ENCODE measurements at regions not wholly inside any gene's neighbourhood (a gene's known extent, or its start where the extent isn't known, plus 50 kb on each side); places are given as distances from the start of the nearest gene placed in this dataset.

DNA sequence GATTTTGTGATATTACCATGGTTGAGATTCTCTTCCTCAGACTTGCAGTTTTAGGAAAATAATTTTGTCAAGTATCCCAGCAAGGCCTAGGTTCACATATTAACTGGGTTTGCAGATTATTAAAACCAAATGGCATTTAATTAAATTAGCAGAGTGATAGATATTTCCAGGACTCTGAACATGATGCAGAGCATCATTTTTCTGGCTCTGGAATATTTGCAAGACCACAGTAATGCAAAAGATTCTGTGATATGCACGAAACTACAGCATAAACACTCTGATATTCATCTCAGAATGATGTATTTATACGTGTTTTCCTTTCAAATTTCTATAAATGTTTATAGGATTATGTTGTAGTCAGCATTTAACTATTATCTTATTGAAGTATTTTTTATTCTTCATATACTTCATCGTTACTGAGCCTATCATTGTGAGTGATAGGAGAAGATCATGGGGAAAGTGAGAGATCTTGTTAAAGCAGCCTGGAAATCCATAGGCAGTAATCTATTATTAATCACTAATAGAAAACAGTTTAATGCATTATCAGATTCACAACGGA is 1245.6 kb downstream of the OTOL1 start:
- H3K9me3 ChIP-seq (replicated peaks in 1 of 2; ENCODE audit: control insufficient read depth in 1 of 2, insufficient read depth in 1 of 2, low read length in 2 of 2), result peaks cover 0 to 9% of the 10 kb centered on the region in 2 donors
- no peaks in the 10 kb centered on the region for H3K36me3 ChIP-seq (replicated peaks in 1 of 2; ENCODE audit: control insufficient read depth in 1 of 2, insufficient read depth in 2 of 2, low read length in 2 of 2)
- Mint-ChIP-seq H3K36me3 (no peaks in the 10 kb centered on the region), H3K27ac (no peak overlapping the region), H3K4me3 (no peak overlapping the region), H3K9me3 (peaks cover 0 to 4% (median 2%) of the 10 kb centered on the region in 7 donors), H3K27me3 (ENCODE audit: low read depth in 3 of 3) (no peaks in the 10 kb centered on the region), H3K4me1 (no peaks in the 10 kb centered on the region)
- DNase-seq, result no peak
- H4K20me1 ChIP-seq (ENCODE audit: insufficient read depth, low read length), result no peaks in the 10 kb centered on the region
- TF ChIP-seq, protein P1, sequence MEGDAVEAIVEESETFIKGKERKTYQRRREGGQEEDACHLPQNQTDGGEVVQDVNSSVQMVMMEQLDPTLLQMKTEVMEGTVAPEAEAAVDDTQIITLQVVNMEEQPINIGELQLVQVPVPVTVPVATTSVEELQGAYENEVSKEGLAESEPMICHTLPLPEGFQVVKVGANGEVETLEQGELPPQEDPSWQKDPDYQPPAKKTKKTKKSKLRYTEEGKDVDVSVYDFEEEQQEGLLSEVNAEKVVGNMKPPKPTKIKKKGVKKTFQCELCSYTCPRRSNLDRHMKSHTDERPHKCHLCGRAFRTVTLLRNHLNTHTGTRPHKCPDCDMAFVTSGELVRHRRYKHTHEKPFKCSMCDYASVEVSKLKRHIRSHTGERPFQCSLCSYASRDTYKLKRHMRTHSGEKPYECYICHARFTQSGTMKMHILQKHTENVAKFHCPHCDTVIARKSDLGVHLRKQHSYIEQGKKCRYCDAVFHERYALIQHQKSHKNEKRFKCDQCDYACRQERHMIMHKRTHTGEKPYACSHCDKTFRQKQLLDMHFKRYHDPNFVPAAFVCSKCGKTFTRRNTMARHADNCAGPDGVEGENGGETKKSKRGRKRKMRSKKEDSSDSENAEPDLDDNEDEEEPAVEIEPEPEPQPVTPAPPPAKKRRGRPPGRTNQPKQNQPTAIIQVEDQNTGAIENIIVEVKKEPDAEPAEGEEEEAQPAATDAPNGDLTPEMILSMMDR (IDR thresholded peaks at IDR 0.05), result no peak
- H3K27ac ChIP-seq (ENCODE audit: low read depth in 1 of 2, low read length in 2 of 2), result no peak overlapping the region
- no peak overlapping the region for H2AFZ ChIP-seq (ENCODE audit: insufficient read depth, low read depth, low read length, poor library complexity, severe bottlenecking)
- intact Hi-C loops (cut with micrococcal nuclease), result no loop called here
- no peak overlapping the region for H3K4me3 ChIP-seq (replicated peaks in 1 of 3; ENCODE audit: low read depth in 2 of 3, low read length in 3 of 3)
- H3K79me2 ChIP-seq (ENCODE audit: insufficient read depth, low read length), result no peaks in the 10 kb centered on the region
- no peaks in the 10 kb centered on the region for H3K27me3 ChIP-seq (ENCODE audit: control insufficient read depth in 2 of 2, insufficient read depth in 2 of 2, low read length in 2 of 2)
- no peak overlapping the region for H3K9ac ChIP-seq (ENCODE audit: insufficient read depth, low read length, poor library complexity, severe bottlenecking)
- no peak overlapping the region for H3K4me2 ChIP-seq (replicated peaks; ENCODE audit: extremely low read depth, low read length, poor library complexity, severe bottlenecking)
- no CpG with 5 or more reads among the region's 4 CpGs for WGBS (ENCODE audit: insufficient coverage)
- no peaks in the 10 kb centered on the region for H3K4me1 ChIP-seq (ENCODE audit: control insufficient read depth in 1 of 2, insufficient read depth in 2 of 2, low read length in 2 of 2)

DNA sequence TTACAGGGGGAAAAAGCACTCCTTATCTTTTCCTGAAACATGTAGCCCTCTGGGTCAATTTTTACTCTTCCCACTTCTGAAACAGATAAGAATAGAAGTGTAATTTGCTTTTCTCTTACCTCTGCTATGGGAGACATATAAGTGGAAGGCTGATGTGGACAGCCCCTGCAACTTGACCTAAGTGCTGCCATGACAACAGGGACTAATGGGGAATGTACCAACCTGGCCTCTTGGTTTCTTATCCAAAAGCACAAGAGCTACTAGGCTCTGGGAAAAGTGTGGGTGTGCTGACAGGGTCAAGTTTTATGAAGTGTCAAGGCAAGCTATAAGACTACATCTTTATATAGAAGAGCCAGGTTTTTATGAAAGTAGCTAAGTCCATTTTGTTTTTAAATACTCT is 1246.5 kb downstream of the OTOL1 start:
- H3K36me3 ChIP-seq (replicated peaks in 1 of 2; ENCODE audit: control insufficient read depth in 1 of 2, insufficient read depth in 2 of 2, low read length in 2 of 2), result no peaks in the 10 kb centered on the region
- H3K4me1 ChIP-seq (ENCODE audit: control insufficient read depth in 1 of 2, insufficient read depth in 2 of 2, low read length in 2 of 2), result no peaks in the 10 kb centered on the region
- TF ChIP-seq, protein P1 (IDR thresholded peaks at IDR 0.05), result no peak
- peaks cover 0 to 9% of the 10 kb centered on the region in 2 donors for H3K9me3 ChIP-seq (replicated peaks in 1 of 2; ENCODE audit: control insufficient read depth in 1 of 2, insufficient read depth in 1 of 2, low read length in 2 of 2)
- H3K9ac ChIP-seq (ENCODE audit: insufficient read depth, low read length, poor library complexity, severe bottlenecking), result no peak overlapping the region
- H3K4me3 Mint-ChIP-seq, result no peak overlapping the region
- no peaks in the 10 kb centered on the region for H4K20me1 ChIP-seq (ENCODE audit: insufficient read depth, low read length)
- intact Hi-C loops (cut with micrococcal nuclease), result no loop called here
- H3K36me3 Mint-ChIP-seq, result no peaks in the 10 kb centered on the region
- no peak overlapping the region for H2AFZ ChIP-seq (ENCODE audit: insufficient read depth, low read depth, low read length, poor library complexity, severe bottlenecking)
- peaks cover 0 to 6% (median 3%) of the 10 kb centered on the region in 7 donors for H3K9me3 Mint-ChIP-seq
- H3K27ac Mint-ChIP-seq, result no peak overlapping the region
- no peaks in the 10 kb centered on the region for H3K4me1 Mint-ChIP-seq
- H3K27me3 ChIP-seq (ENCODE audit: control insufficient read depth in 2 of 2, insufficient read depth in 2 of 2, low read length in 2 of 2), result no peaks in the 10 kb centered on the region
- H3K4me2 ChIP-seq (replicated peaks; ENCODE audit: extremely low read depth, low read length, poor library complexity, severe bottlenecking), result no peak overlapping the region
- DNase-seq, result no peak
- H3K79me2 ChIP-seq (ENCODE audit: insufficient read depth, low read length), result no peaks in the 10 kb centered on the region
- H3K27ac ChIP-seq (ENCODE audit: low read depth in 1 of 2, low read length in 2 of 2), result no peak overlapping the region
- no peaks in the 10 kb centered on the region for H3K27me3 Mint-ChIP-seq (ENCODE audit: low read depth in 3 of 3)
- no peak overlapping the region for H3K4me3 ChIP-seq (replicated peaks in 1 of 3; ENCODE audit: low read depth in 2 of 3, low read length in 3 of 3)

All from CD14-positive monocyte (primary cell).